PC-9 (cell line): ENCODE measurements at regions not wholly inside any gene's neighbourhood (a gene's known extent, or its start where the extent isn't known, plus 50 kb on each side); places are given as distances from the start of the nearest gene placed in this dataset.
"Not testable (repeated sequence)": the region's sequence is repeated elsewhere in the genome, so short reads cannot be mapped to it uniquely, and the experiment has no call there.

ENCODE experiments used
- EZH2 ChIP-seq: fragments of 200-600 bp; sonication (generic); IDR thresholded peaks from 2 replicates; pipeline ENCODE4 v1.8.0; 2017; ENCODE audit warnings: antibody characterized with exemption, low read depth
- TF ChIP-seq, protein P1 (sequence below): fragments of 200-600 bp; sonication (generic); conservative IDR thresholded peaks from 2 replicates; pipeline ENCODE4 v1.6.1; 2017; ENCODE audit warnings: mixed run types, antibody characterized with exemption, mild to moderate bottlenecking, moderate library complexity

DNA sequence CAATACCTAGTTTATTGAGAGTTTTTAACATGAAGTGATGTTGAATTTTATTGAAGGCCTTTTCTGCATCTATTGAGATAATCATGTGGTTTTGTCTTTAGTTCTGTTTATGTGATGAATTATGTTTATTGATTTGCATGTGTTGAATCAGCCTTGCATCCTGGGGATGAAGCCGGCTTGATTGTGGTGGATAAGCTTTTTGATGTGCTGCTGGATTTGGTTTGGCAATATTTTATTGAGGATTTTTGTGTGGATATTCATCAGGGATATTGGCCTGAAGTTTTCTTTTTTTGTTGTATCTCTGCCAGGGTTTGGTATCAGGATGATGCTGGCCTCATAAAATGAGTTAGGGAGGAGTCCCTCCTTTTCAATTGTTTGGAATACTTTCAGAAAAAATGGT, 91.2 kb downstream of the ADAMTS15 start:
- TF ChIP-seq, protein P1, sequence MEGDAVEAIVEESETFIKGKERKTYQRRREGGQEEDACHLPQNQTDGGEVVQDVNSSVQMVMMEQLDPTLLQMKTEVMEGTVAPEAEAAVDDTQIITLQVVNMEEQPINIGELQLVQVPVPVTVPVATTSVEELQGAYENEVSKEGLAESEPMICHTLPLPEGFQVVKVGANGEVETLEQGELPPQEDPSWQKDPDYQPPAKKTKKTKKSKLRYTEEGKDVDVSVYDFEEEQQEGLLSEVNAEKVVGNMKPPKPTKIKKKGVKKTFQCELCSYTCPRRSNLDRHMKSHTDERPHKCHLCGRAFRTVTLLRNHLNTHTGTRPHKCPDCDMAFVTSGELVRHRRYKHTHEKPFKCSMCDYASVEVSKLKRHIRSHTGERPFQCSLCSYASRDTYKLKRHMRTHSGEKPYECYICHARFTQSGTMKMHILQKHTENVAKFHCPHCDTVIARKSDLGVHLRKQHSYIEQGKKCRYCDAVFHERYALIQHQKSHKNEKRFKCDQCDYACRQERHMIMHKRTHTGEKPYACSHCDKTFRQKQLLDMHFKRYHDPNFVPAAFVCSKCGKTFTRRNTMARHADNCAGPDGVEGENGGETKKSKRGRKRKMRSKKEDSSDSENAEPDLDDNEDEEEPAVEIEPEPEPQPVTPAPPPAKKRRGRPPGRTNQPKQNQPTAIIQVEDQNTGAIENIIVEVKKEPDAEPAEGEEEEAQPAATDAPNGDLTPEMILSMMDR: not testable (repeated sequence)
- TF ChIP-seq EZH2: not testable (repeated sequence)
